SH-SY5Y (cell line): ENCODE measurements at regions not wholly inside any gene's neighbourhood (a gene's known extent, or its start where the extent isn't known, plus 50 kb on each side); places are given as distances from the start of the nearest gene placed in this dataset.

Experiments
- GATA2 ChIP-seq: IDR thresholded peaks from 2 replicates; pipeline ENCODE4 v1.6.1; 2011; ENCODE audit warnings: mild to moderate bottlenecking, low read depth, low read length
- GATA3 ChIP-seq: IDR thresholded peaks from 2 replicates; pipeline ENCODE4 v1.6.1; 2011; ENCODE audit warnings: low read depth, mild to moderate bottlenecking, low read length, moderate library complexity

GRCh38 chr5:101102506-101102905 is 199.4 kb upstream of the ST8SIA4 start:
- no peak for TF ChIP-seq GATA2
- TF ChIP-seq GATA3 = no peak
